NCI-H446 (cell line): ENCODE measurements at regions not wholly inside any gene's neighbourhood (a gene's known extent, or its start where the extent isn't known, plus 50 kb on each side); places are given as distances from the start of the nearest gene placed in this dataset.

Source experiments
- DNase-seq, 2 experiments: peaks; one replicate each; lab custom pipeline; 2025; lab: John Stamatoyannopoulos, UW

- DNase-seq = no peak
Observed at GRCh38 chr9:73459817-73460216, 308.2 kb downstream of the ANXA1 start.

- DNase-seq = no peak
Observed at GRCh38 chr9:73468716-73469115, 317.1 kb downstream of the ANXA1 start.

DNA sequence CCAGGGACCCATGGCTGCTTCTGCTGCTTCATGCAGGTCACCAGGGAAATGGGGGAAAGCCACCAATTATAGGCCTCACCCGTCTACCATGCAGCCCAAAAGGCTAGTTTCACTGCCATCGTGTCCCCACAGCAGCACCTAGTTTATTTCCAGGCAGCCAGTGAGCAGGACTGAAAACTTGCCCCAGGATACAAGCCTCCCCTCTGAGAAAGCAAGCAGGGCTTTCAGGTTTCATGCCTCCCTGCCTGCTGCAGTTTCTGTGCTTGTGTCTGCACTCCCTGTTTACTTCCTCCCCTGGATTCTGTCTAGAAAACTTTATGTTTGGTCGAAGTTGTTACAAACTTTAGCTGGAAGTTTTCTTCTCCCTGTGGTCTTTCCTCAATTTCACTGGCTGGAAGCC is 319.1 kb downstream of the ANXA1 start:
- DNase-seq = no peak

- no peak for DNase-seq
Observed at GRCh38 chr9:73474002-73474600, 322.4 kb downstream of the ANXA1 start.

DNA sequence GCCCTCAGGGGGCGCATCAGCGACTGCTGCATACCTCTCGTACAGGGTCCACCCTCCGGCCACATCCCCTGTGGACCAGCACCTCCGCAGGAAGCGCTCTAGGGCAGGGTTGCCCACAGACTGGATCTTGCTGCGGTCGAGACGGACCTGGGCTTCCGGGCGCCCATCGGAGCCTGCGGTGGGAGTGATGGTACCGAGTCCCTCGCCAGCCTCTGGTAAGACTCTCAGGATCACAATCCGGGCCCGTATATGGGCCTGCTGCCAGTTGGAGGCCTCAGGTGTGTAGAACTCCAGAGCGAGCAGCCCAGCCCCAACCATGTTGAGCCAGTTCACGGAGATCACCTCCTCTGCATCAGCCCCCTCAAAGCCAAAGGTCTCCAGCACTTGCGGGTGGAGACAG is 323.0 kb downstream of the ANXA1 start:
- no peak for DNase-seq

DNA sequence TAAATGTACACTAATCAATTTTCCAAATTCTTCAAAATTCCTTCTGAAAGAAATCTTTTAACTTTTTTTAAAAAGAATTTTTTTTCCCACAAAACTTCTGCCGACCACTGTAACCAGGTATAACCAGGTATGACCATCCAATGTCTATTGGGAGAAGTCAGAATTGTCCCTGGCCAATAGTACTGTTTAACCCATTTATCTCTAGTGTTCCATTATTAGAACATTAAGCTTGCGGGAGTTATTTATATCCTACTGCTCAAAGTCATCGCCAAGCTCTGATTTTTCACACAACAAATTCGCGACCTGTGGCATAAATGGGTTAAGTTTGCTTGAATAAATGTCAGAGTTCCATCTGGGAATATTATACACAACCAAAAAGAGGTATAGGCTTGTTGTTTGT is 343.2 kb downstream of the ANXA1 start:
- no peak for DNase-seq

GRCh38 chr9:73497796-73498195 is 346.1 kb downstream of the ANXA1 start:
- no peak for DNase-seq

DNA sequence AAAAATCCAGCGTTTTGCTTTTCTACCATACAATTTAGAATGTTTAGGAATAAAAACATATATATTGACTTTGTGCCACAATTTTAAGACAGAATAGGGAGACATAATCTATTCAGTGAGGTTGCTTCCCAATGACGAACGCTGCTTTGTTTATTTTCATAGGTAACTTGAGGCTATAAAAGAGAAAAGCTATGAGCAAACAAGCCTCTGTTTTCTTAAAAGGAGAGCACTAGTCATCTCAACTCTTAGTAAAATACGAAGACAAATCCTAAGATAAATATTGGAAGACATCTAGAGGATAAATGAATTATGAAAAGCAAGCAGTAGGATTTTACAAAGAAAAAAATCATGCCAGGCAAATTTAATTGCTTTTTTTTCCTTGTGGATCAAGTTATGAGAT is 363.6 kb downstream of the ANXA1 start:
- no peak for DNase-seq

DNA sequence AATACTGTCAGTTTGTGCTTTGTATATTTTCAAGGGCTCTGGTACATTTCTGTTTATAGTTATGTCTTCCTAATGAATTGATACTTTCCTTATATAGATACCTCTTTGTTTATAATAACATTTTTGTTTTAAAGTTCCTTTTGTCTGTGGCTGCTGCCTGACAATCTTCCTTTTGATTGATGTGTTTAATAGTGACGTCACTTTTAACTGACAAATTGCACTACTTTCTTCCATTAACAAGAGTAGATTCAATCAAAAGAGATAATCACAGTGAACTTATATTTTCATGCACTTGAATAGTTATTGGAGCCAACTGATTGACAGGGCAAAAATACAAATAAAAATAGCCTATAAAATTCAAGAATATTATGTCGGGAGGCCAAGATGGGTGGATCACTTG is 371.7 kb downstream of the ANXA1 start:
- no peak for DNase-seq

GRCh38 chr9:73525350-73525749 is 373.7 kb downstream of the ANXA1 start:
- DNase-seq = no peak

DNA sequence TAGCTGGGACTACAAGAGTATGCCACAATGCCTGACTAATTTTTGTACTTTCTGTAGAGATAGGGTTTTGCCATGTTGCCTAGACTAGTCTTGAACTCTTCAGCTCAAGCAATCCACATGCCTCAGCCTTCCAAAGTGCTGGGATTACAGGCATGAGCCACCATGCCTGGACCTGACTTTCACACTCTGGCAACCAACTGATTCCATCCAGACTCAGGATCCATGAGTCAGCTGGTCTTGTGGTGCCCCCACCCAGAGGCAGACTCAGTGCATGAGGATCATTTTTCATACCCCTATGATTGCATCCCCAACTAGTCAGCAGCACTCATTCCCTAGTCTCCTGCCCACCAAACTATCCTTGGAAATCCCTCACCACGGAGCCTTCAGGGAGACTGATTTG is 375.9 kb downstream of the ANXA1 start:
- DNase-seq = no peak

DNA sequence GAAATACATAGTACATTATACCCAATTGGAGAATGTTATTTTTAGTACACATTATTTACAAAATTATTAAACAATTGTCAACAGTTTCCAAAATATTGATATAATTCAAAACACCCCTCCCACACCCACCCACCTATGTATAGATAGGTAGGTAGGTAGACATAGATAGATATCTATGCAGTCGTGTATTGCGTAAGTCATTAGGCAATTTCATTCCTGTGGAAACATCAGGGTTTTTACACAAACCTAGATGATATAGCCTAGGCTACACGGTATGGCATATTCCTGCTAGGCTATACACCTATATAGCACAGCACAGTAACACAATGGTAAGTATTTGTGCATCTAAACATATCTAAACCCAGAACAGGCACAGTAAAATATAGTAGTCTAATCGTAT is 377.3 kb downstream of the ANXA1 start:
- no peak for DNase-seq

GRCh38 chr9:73529666-73530065 is 378.0 kb downstream of the ANXA1 start:
- DNase-seq = no peak

DNA sequence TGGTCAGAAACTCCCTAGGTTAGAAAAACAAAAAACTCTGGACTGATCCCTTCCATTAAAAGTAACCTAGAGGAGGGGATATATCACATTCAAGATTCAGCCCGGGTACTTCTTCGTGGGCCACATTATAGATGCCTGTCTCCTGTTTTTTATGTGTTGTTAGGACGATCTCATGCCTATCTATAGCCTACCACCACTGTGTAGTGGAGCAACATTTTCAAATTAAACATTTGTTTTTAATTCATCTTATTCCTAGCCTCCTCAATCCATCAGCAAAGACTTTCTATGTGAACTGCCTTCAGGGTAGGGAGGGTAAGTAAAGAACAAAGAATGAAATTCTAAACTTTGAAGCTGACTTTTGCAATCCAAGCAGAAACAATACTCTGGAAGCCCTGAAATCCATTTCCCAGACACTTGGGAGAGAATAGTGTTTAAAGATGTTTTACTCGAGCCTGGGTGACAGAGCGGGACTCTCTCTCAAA is 379.4 kb downstream of the ANXA1 start:
- no peak for DNase-seq

GRCh38 chr9:73531658-73532057 is 380.0 kb downstream of the ANXA1 start:
- no peak for DNase-seq

GRCh38 chr9:73532985-73533384 is 381.3 kb downstream of the ANXA1 start:
- no peak for DNase-seq

GRCh38 chr9:73536403-73536802 is 384.7 kb downstream of the ANXA1 start:
- DNase-seq = no peak

DNA sequence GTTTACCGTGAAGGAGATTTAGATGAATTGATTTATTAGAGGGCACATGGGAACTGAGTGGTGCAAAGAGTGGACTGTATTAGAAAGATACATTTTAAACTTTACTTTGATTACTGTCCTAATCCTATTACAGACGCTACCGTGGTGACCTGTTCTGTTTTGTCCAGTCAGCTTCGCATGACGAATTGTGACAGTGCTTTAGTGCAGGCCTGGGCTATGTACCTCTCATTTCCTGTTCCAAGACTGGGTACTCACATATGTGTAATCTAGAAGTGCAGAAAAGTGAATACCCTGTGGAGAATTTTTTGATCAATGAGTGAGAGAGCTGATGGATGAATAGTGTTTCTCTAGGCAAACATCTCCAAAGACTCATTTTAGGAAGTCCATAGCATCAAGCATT is 385.9 kb downstream of the ANXA1 start:
- no peak for DNase-seq

DNA sequence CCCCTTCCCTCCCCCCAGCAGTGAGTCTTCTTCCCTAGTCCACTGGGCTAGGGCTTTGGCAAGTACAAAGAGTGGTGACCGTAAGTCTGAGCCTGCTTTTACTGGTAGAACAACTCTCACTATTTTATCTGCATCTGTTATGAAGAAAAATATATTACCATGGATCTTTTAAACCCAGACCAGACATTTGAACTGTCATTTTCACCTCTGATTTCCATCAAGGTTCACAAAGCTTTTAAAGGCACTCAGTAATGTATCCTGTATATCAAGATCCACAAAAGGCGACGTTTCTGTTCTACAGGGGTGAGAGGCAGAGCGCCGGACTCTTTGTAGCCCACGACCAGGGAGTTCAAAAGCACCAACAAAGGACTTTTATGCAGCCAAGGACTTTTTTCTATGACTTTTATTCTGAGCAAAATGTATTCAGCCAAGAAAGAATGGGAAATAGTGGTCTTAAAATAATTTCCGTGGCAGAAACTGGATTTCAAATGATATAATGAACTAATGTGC is 388.3 kb downstream of the ANXA1 start:
- no peak for DNase-seq

DNA sequence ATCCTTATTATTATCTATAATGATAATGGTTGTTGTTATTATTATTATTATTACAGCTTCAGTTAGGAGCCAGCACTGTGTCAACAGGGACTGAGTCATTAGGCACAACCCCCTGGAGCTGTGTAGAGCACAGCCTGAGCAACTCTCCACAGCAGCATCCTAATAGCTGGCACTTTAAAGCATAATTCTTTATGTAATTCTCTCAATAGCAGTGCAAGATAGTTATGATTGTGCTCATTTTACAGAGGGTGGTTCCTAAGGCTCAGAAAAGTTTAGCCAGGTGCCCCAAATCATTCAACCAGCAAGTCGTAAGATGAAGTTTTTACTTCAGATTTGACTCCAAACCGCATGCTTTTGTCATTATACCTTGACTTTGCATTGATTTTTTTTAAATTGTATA is 390.3 kb downstream of the ANXA1 start:
- no peak for DNase-seq

DNA sequence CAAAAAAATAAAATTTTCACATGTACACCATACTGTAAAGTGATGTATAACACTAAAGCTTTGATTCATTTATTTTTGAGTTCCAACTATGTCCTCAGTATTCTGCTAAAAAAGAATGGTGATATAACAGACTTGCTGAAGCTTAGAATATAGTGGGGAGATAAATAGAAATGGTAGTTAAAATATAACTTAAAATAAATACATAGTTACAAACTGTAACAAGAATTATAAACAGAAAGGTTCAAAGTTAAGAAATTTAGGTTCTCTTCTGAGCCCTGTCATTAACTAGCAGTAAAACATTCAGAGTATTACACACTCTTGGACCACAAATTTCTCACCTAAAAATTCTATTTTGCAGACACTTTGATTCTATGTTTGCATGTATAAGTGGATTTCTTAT is 392.1 kb downstream of the ANXA1 start:
- no peak for DNase-seq

DNA sequence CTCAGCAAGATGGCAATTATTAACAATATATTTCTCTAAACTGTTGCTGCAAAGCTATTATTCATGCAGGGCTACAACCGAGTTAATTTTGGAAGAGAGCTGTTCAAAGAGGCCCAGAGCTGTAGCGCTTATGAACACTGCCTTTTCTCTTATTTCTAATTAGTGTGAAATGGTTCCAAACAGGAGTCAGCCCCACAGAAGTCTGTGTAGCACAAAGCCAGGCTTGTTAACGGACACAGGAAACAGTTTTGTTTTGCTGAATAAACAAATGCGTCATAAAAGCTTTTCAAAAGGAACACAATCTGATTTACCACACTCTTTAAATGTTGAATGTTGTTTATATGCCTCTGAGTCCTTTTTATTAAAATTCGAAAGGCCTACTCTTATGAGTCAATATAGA is 396.5 kb downstream of the ANXA1 start:
- no peak for DNase-seq

DNA sequence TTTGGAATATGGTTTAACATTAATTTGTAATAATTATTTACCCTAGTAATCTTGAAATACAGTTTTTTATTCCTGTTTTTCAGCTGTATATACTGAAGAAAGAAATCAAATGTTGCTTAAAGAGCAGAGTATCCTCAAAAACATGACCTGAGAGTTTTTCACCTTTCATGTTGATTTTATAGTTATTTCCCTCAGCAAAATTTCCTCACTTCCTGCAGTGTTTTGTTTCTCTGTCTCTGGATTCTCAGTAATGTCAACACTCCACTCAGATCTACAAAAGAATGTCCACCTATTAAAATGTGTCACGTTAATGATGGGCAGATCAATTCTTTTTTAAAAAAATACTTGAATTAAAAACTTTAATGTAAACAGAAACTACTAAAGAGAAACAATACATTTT is 398.3 kb downstream of the ANXA1 start:
- no peak for DNase-seq

DNA sequence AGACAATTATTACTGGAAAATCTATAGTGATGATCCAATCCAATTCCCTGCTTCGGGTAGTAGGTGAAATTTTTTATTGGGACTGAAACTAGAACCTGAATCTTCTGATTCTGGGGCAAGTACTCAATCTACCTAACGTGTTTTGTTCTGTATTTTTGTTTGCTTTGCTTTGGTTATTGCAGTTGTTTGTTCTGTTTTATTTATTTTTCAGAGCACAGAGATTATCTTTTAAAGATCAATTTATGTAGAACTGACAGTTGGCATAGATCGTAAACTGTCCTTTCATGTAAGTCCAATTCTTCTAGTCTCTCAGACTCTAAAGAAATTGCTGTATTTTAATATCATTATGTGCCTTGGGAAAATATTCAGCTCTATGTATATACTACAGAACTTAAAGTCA is 401.6 kb downstream of the ANXA1 start:
- no peak for DNase-seq
